ENCODE measurements at regions not wholly inside any gene's neighbourhood (a gene's known extent, or its start where the extent isn't known, plus 50 kb on each side); places are given as distances from the start of the nearest gene placed in this dataset.

DNA sequence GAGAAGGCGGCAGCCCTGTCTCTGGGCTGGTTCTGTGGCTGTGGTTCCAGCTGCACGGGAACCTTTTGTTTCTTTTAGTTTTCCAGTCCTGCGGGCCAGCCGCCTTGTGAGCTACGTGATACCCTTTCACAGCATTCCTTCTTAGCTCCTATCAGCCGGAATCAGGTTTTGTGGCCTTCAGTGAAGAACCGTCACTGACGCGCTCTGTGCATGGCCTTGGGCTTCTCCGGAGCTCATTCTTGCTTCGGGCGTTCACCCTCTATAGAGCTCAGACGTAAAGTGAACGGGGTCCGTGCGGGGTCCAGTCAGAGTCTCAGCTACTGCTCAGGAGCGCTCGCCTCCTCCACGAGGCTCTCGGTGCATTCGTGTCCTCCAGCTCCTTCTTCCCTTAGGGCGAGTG is 166.7 kb downstream of the FAM43A start:
- no peak for DNase-seq
- Mint-ChIP-seq H3K36me3 (ENCODE audit: low read depth) (no peaks in the 10 kb centered on the region), H3K27ac (no peak overlapping the region), H3K4me3 (no peak overlapping the region), H3K4me1 (ENCODE audit: low read depth) (no peaks in the 10 kb centered on the region), H3K9me3 (no peaks in the 10 kb centered on the region), H3K27me3 (ENCODE audit: low read depth) (no peaks in the 10 kb centered on the region)
- intact Hi-C loops (cut with micrococcal nuclease) = no loop called here
- CTCF ChIA-PET = interaction anchor here (0.9 kb wide), 1 partner anchor 150 kb away, joined by 3 read pairs; no protein-coding TSS in a partner anchor

GRCh38 chr3:194852831-194853508 is 167.3 kb downstream of the FAM43A start:
- H3K9me3 Mint-ChIP-seq = no peaks in the 10 kb centered on the region
- no peak overlapping the region for H3K27ac Mint-ChIP-seq
- no peak for DNase-seq
- H3K4me3 Mint-ChIP-seq = no peak overlapping the region
- H3K36me3 Mint-ChIP-seq (ENCODE audit: low read depth) = no peaks in the 10 kb centered on the region
- intact Hi-C loops (cut with micrococcal nuclease) = no loop called here
- CTCF ChIA-PET = interaction anchor here (0.9 kb wide), 1 partner anchor 151 kb away, joined by 3 read pairs; no protein-coding TSS in a partner anchor
- no peaks in the 10 kb centered on the region for H3K4me1 Mint-ChIP-seq (ENCODE audit: low read depth)
- no peaks in the 10 kb centered on the region for H3K27me3 Mint-ChIP-seq (ENCODE audit: low read depth)

DNA sequence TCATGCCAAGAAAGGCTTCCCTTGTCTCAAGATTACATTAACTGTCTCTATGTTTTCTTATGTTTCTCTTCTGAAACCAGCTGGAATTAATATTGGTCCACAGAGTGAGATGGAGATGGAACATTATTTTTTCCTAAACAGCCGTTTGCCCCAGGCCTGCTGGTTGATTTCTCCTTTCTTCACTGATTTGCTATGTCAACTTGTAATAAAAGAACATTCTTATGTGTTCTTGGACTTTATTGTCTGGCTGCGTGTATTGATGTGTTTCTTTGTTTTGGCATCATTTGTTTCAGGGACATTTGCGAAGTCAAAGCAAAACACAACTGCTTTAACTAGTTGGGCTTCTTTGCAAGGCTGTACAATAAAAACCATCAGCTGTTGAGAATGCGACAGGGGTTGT is 168.5 kb downstream of the FAM43A start:
- Mint-ChIP-seq H3K27ac (no peak overlapping the region), H3K4me3 (no peak overlapping the region), H3K9me3 (no peaks in the 10 kb centered on the region), H3K27me3 (ENCODE audit: low read depth) (no peaks in the 10 kb centered on the region), H3K36me3 (ENCODE audit: low read depth) (no peaks in the 10 kb centered on the region), H3K4me1 (ENCODE audit: low read depth) (no peaks in the 10 kb centered on the region)
- no peak for DNase-seq
- CTCF ChIA-PET = no interaction called here
- intact Hi-C loops (cut with micrococcal nuclease) = no loop called here

DNA sequence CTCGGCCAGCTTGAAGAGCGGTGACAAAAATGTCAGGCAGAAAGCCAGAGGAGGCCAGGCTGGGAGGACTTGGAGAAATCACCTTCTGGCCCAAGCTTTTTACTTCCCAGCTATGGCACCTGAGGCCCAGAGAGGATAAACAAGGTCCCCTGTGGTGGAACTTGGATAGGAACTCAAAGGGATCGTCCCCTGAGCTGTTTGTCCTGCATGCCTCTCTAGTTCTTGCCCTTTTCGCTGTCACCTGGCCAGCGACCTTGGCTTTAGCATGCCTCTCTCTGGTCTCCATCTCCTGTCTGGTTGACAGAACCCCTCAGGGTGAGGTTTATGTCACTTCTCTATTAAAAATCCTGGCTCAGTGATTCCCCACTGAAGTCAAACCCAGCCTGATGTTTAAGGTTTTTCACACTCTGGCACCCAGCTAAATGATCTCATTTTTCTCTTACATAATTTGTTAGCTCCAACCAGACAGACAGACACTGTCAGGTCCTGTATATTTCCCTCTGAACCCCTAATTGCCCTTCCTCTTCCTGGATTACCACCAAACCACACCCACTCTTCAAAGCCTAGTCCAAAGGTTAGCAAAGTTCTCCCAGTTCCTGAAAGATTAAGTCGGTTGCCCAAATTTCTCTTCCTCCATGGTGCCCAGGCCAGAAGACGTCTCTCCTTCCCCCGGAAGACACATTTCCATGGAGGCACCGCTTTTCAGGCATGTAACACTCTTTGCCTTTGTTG is 169.1 kb downstream of the FAM43A start:
- intact Hi-C loops (cut with micrococcal nuclease) = no loop called here
- H3K27me3 Mint-ChIP-seq (ENCODE audit: low read depth) = no peaks in the 10 kb centered on the region
- H3K4me1 Mint-ChIP-seq (ENCODE audit: low read depth) = no peaks in the 10 kb centered on the region
- CTCF ChIA-PET = no interaction called here
- DNase-seq = no peak
- no peak overlapping the region for H3K27ac Mint-ChIP-seq
- no peaks in the 10 kb centered on the region for H3K9me3 Mint-ChIP-seq
- H3K4me3 Mint-ChIP-seq = no peak overlapping the region
- no peaks in the 10 kb centered on the region for H3K36me3 Mint-ChIP-seq (ENCODE audit: low read depth)

DNA sequence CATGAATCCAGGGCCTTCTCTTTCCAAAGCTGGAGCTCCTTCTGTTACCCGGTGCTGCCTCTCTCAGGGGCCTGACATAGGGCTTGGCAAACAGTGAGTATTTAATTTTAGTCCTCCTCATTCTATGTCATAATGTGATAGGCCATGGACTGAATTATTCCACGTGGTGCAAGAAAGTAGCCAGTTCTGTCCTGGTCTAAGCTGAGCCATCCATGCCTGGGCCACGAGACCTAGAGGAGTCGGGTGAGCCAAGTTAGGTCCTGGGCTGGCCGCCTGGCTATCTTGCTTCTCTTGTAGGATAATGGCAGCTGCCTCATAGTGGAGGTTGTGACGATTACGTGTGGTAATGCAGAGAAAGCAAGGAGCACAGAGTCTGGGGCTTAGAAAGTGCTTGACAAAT is 170.6 kb downstream of the FAM43A start:
- intact Hi-C loops (cut with micrococcal nuclease) = no loop called here
- no peaks in the 10 kb centered on the region for H3K36me3 Mint-ChIP-seq (ENCODE audit: low read depth)

DNA sequence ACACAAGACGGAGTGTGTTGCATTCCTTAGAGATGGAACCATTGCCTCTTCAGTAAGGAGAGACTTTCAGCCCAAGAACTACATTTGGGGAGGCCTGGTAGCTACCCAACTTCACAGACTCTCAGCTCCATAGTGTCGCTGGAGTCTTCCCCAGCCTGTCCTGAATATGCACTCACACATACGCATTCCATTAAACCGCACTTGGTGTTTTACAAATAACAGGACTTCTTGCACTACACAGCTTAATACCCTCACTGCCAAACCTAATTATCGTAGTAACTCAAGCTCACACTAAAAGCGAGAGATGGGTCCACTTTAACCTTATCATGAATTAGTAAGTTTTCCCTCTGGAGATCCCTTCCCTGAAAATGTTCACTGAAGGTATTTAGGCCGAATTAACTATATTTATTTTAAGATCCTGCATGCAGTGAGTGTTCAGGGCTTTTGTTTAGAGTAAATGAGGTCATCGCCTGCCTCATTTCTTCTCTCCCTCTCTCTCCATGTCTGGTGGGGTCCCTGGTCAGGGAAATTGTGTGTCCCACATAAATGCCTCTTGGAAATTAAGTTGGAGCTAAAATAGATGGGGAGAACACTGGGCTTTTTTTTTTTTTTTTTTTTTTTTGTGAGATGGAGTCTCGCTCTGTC is 171.9 kb downstream of the FAM43A start:
- Mint-ChIP-seq H3K36me3 (ENCODE audit: low read depth) (no peaks in the 10 kb centered on the region), H3K9me3 (no peaks in the 10 kb centered on the region), H3K4me1 (ENCODE audit: low read depth) (no peaks in the 10 kb centered on the region), H3K4me3 (no peak overlapping the region), H3K27ac (no peak overlapping the region), H3K27me3 (ENCODE audit: low read depth) (peaks cover 1% of the 10 kb centered on the region)
- DNase-seq = no peak
- intact Hi-C loops (cut with micrococcal nuclease) = no loop called here
- CTCF ChIA-PET = no interaction called here

More for the DNA sequence above, 170.6 kb downstream of the FAM43A start:
- no peak overlapping the region for H3K27ac Mint-ChIP-seq
- DNase-seq = no peak
- H3K27me3 Mint-ChIP-seq (ENCODE audit: low read depth) = no peaks in the 10 kb centered on the region
- CTCF ChIA-PET = no interaction called here
- no peaks in the 10 kb centered on the region for H3K9me3 Mint-ChIP-seq
- H3K4me1 Mint-ChIP-seq (ENCODE audit: low read depth) = no peaks in the 10 kb centered on the region
- no peak overlapping the region for H3K4me3 Mint-ChIP-seq

DNA sequence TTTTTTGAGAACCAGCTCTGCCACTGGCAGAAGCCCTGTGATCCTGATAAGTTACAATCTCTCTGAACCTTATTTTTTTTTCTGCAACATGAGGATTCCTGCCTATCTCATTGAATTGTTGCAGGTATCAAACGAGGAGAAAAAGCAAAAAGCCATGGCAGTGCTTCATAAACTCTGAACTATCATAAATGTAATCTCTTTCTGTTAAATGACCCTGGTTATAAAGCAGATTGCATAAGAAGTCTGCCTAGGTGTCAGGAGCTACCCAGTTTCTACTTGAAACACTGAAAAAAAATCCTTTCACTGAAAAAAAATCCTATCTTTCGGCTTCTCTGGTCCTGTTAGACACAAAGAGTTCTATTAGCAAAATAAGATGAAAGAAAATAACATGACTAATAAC is 172.7 kb downstream of the FAM43A start:
- Mint-ChIP-seq H3K4me1 (ENCODE audit: low read depth) (no peaks in the 10 kb centered on the region), H3K36me3 (ENCODE audit: low read depth) (no peaks in the 10 kb centered on the region), H3K9me3 (no peaks in the 10 kb centered on the region), H3K27ac (no peak overlapping the region), H3K4me3 (no peak overlapping the region), H3K27me3 (ENCODE audit: low read depth) (peaks cover 9% of the 10 kb centered on the region)
- no peak for DNase-seq
- CTCF ChIA-PET = interaction anchor here (0.7 kb wide), 1 partner anchor 8 kb away, joined by 3 read pairs; no protein-coding TSS in a partner anchor
- intact Hi-C loops (cut with micrococcal nuclease) = no loop called here

DNA sequence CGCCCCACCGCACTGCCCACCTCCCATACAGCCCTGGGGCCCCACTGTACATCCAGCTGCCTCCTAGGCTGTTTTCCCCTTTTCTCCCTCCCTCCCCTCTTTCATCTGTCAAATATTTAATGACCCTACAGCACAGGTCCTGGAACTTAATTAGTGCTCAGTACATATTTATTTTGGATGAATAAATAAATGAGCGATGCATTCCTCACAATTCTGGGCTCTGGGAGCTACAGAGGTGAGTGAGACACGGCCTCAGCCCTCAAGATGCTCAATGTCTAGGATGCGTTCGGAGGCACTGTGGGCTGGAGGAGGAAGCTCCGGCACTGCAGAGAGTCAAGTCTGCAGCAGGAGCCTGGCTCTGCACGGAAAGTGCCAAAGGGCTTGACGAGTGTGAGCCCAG is 175.0 kb downstream of the FAM43A start:
- H3K27me3 Mint-ChIP-seq (ENCODE audit: low read depth) = peaks cover 12% of the 10 kb centered on the region
- no peaks in the 10 kb centered on the region for H3K4me1 Mint-ChIP-seq (ENCODE audit: low read depth)
- no peak overlapping the region for H3K4me3 Mint-ChIP-seq
- no peaks in the 10 kb centered on the region for H3K36me3 Mint-ChIP-seq (ENCODE audit: low read depth)
- DNase-seq = no peak
- H3K9me3 Mint-ChIP-seq = no peaks in the 10 kb centered on the region
- intact Hi-C loops (cut with micrococcal nuclease) = no loop called here
- CTCF ChIA-PET = no interaction called here
- H3K27ac Mint-ChIP-seq = no peak overlapping the region

- intact Hi-C loops (cut with micrococcal nuclease) = no loop called here
- no peak for DNase-seq
- CTCF ChIA-PET = interaction anchor here (0.6 kb wide), 1 partner anchor 599 kb away, joined by 3 read pairs; no protein-coding TSS in a partner anchor
- no peak overlapping the region for H3K4me3 Mint-ChIP-seq
- no peaks in the 10 kb centered on the region for H3K9me3 Mint-ChIP-seq
- no peaks in the 10 kb centered on the region for H3K4me1 Mint-ChIP-seq (ENCODE audit: low read depth)
- peaks cover 12% of the 10 kb centered on the region for H3K27me3 Mint-ChIP-seq (ENCODE audit: low read depth)
- no peak overlapping the region for H3K27ac Mint-ChIP-seq
- no peaks in the 10 kb centered on the region for H3K36me3 Mint-ChIP-seq (ENCODE audit: low read depth)
Measured at GRCh38 chr3:194861375-194861774, 175.7 kb downstream of the FAM43A start.

DNA sequence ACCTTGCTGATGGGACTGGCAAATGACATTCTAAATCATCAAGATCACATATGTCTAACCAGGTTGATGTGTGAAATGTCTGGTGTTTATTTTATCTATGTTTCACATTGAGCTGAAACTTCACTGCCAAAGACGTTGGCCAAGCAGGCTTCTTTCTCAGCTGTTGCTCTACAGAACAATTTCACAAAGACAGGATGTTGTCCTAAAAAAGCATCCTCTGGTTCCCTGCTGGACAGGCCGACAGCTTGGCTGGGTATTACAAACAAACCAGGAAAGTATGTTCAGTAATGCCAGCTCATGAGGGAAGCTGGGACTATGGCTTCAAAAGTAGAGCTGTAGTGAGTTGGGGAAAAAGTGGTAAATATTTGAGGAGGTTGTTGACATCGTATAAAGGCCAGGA is 179.4 kb downstream of the FAM43A start:
- Mint-ChIP-seq H3K36me3 (ENCODE audit: low read depth) (no peaks in the 10 kb centered on the region), H3K27ac (no peak overlapping the region), H3K4me3 (no peak overlapping the region), H3K9me3 (no peaks in the 10 kb centered on the region), H3K4me1 (ENCODE audit: low read depth) (no peaks in the 10 kb centered on the region), H3K27me3 (ENCODE audit: low read depth) (peaks cover 20% of the 10 kb centered on the region)
- CTCF ChIA-PET = interaction anchor here (1.0 kb wide), 1 partner anchor 394 kb away, joined by 3 read pairs; no protein-coding TSS in a partner anchor
- DNase-seq = no peak
- intact Hi-C loops (cut with micrococcal nuclease) = no loop called here

GRCh38 chr3:194865615-194866014 is 179.9 kb downstream of the FAM43A start:
- Mint-ChIP-seq H3K4me3 (no peak overlapping the region), H3K27me3 (ENCODE audit: low read depth) (peaks cover 20% of the 10 kb centered on the region), H3K9me3 (no peaks in the 10 kb centered on the region), H3K4me1 (ENCODE audit: low read depth) (no peaks in the 10 kb centered on the region), H3K27ac (no peak overlapping the region), H3K36me3 (ENCODE audit: low read depth) (no peaks in the 10 kb centered on the region)
- DNase-seq = no peak
- CTCF ChIA-PET = interaction anchor here (1.0 kb wide), 1 partner anchor 393 kb away, joined by 3 read pairs; no protein-coding TSS in a partner anchor
- intact Hi-C loops (cut with micrococcal nuclease) = no loop called here

DNA sequence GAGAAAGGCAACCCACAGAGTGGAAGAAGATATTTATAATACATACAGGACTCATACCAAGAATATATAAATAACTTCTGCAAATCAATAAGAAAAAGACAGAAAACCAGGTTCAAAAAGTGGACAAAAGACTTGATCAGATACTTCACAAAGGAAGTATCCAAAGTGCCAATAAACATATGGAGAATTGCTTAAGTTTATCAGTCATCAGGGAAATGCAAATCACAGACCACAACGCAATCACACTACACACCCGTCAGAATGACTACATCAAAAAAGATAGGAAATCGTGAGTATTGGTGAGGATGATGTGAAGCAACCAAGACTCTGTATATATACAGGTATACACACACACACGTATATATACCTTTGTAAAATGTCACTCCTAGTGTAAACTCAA is 180.6 kb downstream of the FAM43A start:
- no peak for DNase-seq
- CTCF ChIA-PET = no interaction called here
- Mint-ChIP-seq H3K9me3 (no peaks in the 10 kb centered on the region), H3K4me3 (no peak overlapping the region), H3K4me1 (ENCODE audit: low read depth) (no peaks in the 10 kb centered on the region), H3K36me3 (ENCODE audit: low read depth) (no peaks in the 10 kb centered on the region), H3K27me3 (ENCODE audit: low read depth) (peaks cover 20% of the 10 kb centered on the region), H3K27ac (no peak overlapping the region)
- intact Hi-C loops (cut with micrococcal nuclease) = no loop called here
